Esophagus squamous epithelium (tissue), 5 donors: ENCODE measurements at regions not wholly inside any gene's neighbourhood (a gene's known extent, or its start where the extent isn't known, plus 50 kb on each side); places are given as distances from the start of the nearest gene placed in this dataset.

Experiments
- DNase-seq: peaks from one replicate; lab custom pipeline; 2025; lab: John Stamatoyannopoulos, UW
- H3K27ac ChIP-seq, 4 donors: fragments of 200-600 bp; sonication (generic); one replicate each; pipeline ENCODE4 v1.5.1; 2016 to 2019; ENCODE audit warnings: mild to moderate bottlenecking in 1 of 4
- H3K27me3 ChIP-seq, 4 donors: fragments of 200-600 bp; sonication (generic); 1 replicate in 3 of 4; 2 replicates in 1 of 4; pipeline versions ENCODE4 v1.5.1 to v1.6.0; 2017 to 2021; ENCODE audit warnings: antibody characterized with exemption in 1 of 4
- H3K36me3 ChIP-seq, 3 donors: fragments of 200-600 bp; sonication (generic); one replicate each; pipeline ENCODE4 v1.5.1; 2016 to 2019
- H3K4me1 ChIP-seq, 3 donors: fragments of 200-600 bp; sonication (generic); one replicate each; pipeline ENCODE4 v1.5.1; 2017 to 2019
- H3K4me3 ChIP-seq, 4 donors: fragments of 200-600 bp; sonication (generic); 1 replicate in 3 of 4; 2 replicates in 1 of 4; pipeline ENCODE4 v1.5.1; 2016 to 2019; ENCODE audit warnings: mild to moderate bottlenecking in 2 of 4, moderate library complexity in 1 of 4
- H3K9me3 ChIP-seq, 3 donors: fragments of 200-600 bp; sonication (generic); one replicate each; pipeline ENCODE4 v1.5.1; 2016 to 2019
- CTCF ChIP-seq, 6 experiments: fragments of 450-650 bp in 4 of 6; fragments of 200-600 bp in 2 of 6; sonication (generic) in 2 of 6; IDR thresholded peaks; one replicate each; pipeline ENCODE4 v1.5.1; 2016 to 2019; ENCODE audit warnings: antibody characterized with exemption in 6 of 6, mild to moderate bottlenecking in 4 of 6, moderate library complexity in 4 of 6
- POLR2A ChIP-seq, 4 donors: fragments of 450-650 bp; IDR thresholded peaks; one replicate each; pipeline ENCODE4 v1.6.1; 2017; ENCODE audit warnings: antibody characterized with exemption in 4 of 4, mild to moderate bottlenecking in 4 of 4, moderate library complexity in 3 of 4
- WGBS, 2 donors: methylation state at CpG; one replicate each; pipeline ENCODE4 v1.1.5; 2018; 5-methylcytosine and 5-hydroxymethylcytosine counted together
- intact Hi-C: fragments of 100-400 bp; cut with DNase I; formaldehyde crosslinking; loops from one replicate; pipeline ENCODE4 v1.15.0; 2022
- donor health status: DM: yes; HTN: yes; CAD: no.

GRCh38 chr17:13961265-13961664, 108.0 kb upstream of the COX10 start:
- Histone ChIP-seq H3K36me3 (no peaks in the 10 kb centered on the region), H3K4me3 (no peak overlapping the region), H3K9me3 (no peaks in the 10 kb centered on the region), H3K27ac (peak overlapping the region in 3 of 4 donors; percentile 32 to 53 (median 52)), H3K27me3 (no peaks in the 10 kb centered on the region), H3K4me1 (no peaks in the 10 kb centered on the region)
- no peak for DNase-seq
- intact Hi-C loops, result no loop called here
- no peak for TF ChIP-seq CTCF (IDR thresholded peaks at IDR 0.05)
- WGBS, 2 donors, result 39 to 49% methylated on average over 4 of the region's 4 CpGs

DNA sequence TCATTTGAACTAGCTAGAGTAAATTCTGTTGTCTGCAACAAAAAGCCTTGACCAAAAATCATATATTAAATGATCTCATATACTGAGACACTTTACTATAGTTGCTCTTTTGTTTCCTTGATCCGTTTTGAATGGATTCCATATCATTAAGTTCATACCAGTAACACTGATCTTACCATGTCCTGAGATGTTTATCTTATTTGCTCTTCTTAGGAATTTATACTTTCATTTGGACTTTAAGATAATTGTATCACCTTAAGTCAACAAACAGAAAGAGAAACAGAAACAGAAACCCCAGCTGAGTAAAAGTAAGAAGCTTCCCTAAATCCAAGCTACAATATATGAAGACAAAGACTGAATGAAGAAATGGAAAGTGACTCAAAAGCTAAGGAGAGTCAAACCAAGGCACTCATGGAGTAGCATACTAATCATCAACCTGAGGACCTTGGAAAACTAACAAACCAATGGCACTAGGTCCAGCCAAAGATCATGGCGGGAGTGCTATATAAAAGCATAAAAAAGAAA, 106.5 kb upstream of the COX10 start:
- 73 to 80% methylated on average over 2 of the region's 2 CpGs for WGBS, 2 donors
- TF ChIP-seq CTCF (IDR thresholded peaks at IDR 0.05) (no peak), POLR2A (IDR thresholded peaks at IDR 0.05) (no peak)
- Histone ChIP-seq H3K4me3 (no peak overlapping the region), H3K27ac (no peak overlapping the region), H3K27me3 (no peaks in the 10 kb centered on the region), H3K9me3 (no peaks in the 10 kb centered on the region), H3K4me1 (no peaks in the 10 kb centered on the region), H3K36me3 (no peaks in the 10 kb centered on the region)
- intact Hi-C loops, result no loop called here
- DNase-seq, result no peak

- Histone ChIP-seq H3K27ac (no peak overlapping the region), H3K4me1 (no peaks in the 10 kb centered on the region), H3K4me3 (no peak overlapping the region), H3K27me3 (no peaks in the 10 kb centered on the region), H3K36me3 (no peaks in the 10 kb centered on the region), H3K9me3 (no peaks in the 10 kb centered on the region)
- 83 to 98% methylated on average over 6 to 7 of the region's 7 CpGs for WGBS, 2 donors
- intact Hi-C loops, result no loop called here
- no peak for DNase-seq
- no peak for TF ChIP-seq CTCF (IDR thresholded peaks at IDR 0.05)
- no peak for TF ChIP-seq POLR2A (IDR thresholded peaks at IDR 0.05)
Observed at GRCh38 chr17:13967416-13967815, 101.9 kb upstream of the COX10 start.

DNA sequence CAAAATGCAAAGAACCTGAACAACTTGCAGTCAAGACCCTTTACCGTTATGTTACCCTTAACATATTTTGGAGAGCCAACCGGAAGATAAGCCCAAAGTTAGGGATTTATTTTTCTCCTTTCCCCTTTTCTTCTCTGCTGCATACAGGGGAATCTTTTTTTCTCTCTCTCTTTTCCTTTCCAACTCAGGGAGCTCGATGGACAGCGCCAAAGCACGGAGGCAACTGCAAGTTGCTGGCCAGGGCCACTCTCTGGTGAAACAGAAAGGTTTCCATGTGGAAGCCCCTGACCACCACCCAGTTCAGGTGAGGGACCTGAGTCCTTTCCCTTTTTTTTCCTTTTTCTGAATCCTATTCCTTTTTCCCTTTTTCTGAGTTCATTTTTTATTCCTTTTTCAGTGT, 98.8 kb upstream of the COX10 start:
- no peak for TF ChIP-seq POLR2A (IDR thresholded peaks at IDR 0.05)
- TF ChIP-seq CTCF (IDR thresholded peaks at IDR 0.05), result no peak
- no peak overlapping the region for H3K4me3 ChIP-seq
- no peak for DNase-seq
- no peaks in the 10 kb centered on the region for H3K9me3 ChIP-seq
- intact Hi-C loops, result no loop called here
- 89 to 94% methylated on average over 5 of the region's 5 CpGs for WGBS, 2 donors
- H3K4me1 ChIP-seq, result no peaks in the 10 kb centered on the region
- no peaks in the 10 kb centered on the region for H3K36me3 ChIP-seq
- no peak overlapping the region for H3K27ac ChIP-seq
- H3K27me3 ChIP-seq, result no peaks in the 10 kb centered on the region

DNA sequence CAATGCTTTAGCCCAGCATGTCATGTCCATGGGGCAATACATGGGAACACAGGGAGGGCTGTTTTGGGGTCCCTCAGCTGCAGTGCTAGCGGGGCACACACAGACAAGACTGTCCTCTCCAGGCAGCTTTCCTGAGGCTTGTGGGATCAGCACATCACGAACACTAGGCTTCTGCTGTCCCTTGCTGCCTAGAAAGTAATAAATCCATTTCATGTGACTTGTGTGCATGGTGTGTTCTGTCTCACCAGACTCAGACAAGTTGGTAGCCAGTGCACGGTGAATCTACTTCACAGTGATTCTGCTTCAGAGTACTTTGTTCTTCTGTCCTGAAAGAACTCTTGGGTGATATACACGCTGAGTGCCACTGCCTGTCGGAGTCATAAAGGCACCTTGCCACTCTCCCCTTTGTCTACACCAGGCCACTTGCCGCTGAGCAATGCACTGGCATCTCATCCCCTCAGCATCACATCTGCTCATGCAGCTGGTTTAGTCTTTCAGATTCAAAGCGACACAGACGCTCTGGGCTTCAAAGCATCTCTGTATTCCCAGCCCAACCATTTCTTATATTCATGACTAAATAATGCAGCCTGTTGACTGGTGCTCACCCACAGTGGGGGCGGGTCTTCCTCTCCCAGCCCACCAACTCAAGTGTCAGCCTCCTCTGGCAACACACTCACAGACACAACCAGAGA, 95.2 kb upstream of the COX10 start:
- H3K27me3 ChIP-seq, result no peaks in the 10 kb centered on the region
- intact Hi-C loops, result no loop called here
- DNase-seq, result no peak
- TF ChIP-seq CTCF (IDR thresholded peaks at IDR 0.05) (no peak), POLR2A (IDR thresholded peaks at IDR 0.05) (no peak)
- H3K27ac ChIP-seq, result no peak overlapping the region
- H3K4me3 ChIP-seq, result no peak overlapping the region
- no peaks in the 10 kb centered on the region for H3K36me3 ChIP-seq
- H3K9me3 ChIP-seq, result no peaks in the 10 kb centered on the region
- no peaks in the 10 kb centered on the region for H3K4me1 ChIP-seq
- WGBS, 2 donors, result 80 to 89% methylated on average over 7 to 9 of the region's 9 CpGs
